AG04450 (cell line): ENCODE measurements at regions not wholly inside any gene's neighbourhood (a gene's known extent, or its start where the extent isn't known, plus 50 kb on each side); places are given as distances from the start of the nearest gene placed in this dataset.
"Not testable (repeated sequence)": the region's sequence is repeated elsewhere in the genome, so short reads cannot be mapped to it uniquely, and the experiment has no call there.

ENCODE experiments used
- CTCF ChIA-PET: fragments of 300-600, 350-600 bp; formaldehyde crosslinking; extraction: SDS; loops from one replicate; lab custom pipeline; 2022; ENCODE audit warnings: antibody characterized with exemption, inconsistent platforms; lab: Charles Lee
- POLR2A ChIA-PET: fragments of 350-600 bp; formaldehyde crosslinking; extraction: SDS; loops from one replicate; lab custom pipeline; 2021; ENCODE audit warnings: antibody characterized with exemption, inconsistent platforms; lab: Yijun Ruan, JAX
- DNase-seq: peaks from one replicate; pipeline ENCODE4 v3.0.0-alpha.2; 2011; ENCODE audit warnings: low read depth, low spot score
- H3K27ac ChIP-seq: one replicate; pipeline ENCODE4 v1.5.1; 2012; ENCODE audit warnings: low read depth, low read length, control low read depth
- H3K27me3 ChIP-seq: one replicate; pipeline ENCODE4 v1.6.0; 2012; ENCODE audit warnings: low read length; ENCODE audit not compliant: control insufficient read depth, insufficient read depth
- H3K4me3 ChIP-seq: 2 replicates; pipeline ENCODE4 v1.5.1; 2011; ENCODE audit warnings: mild to moderate bottlenecking, low read depth, low read length, control low read depth
- H3K9me3 ChIP-seq: 2 replicates; pipeline ENCODE4 v1.5.1; 2012; ENCODE audit warnings: low read length; ENCODE audit not compliant: control insufficient read depth, insufficient read depth
- TF ChIP-seq, protein P1 (sequence below): IDR thresholded peaks from 2 replicates; pipeline ENCODE4 v1.5.1; 2011; ENCODE audit warnings: low read depth, low read length, control low read depth, inconsistent platforms

DNA sequence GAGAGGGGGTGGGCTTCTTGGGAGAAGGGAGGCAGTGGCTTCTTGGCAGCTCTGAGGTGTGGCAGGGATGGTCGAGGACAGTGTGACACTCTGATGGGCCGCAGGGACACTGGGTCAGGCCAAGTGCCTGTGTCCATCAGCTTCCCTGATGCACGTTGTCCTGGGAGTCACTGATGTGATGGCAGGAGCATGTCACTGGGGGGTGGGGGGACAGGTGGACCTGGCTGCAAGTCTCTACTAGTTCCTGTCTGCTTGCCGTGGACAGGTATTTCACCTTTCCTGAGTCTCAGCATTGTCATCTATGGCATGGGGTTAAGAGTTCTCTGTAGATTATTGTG is 592.9 kb downstream of the TBC1D22A start:
- H3K27ac ChIP-seq, result no peak overlapping the region
- peaks cover 8% of the 10 kb centered on the region for H3K27me3 ChIP-seq
- TF ChIP-seq, protein P1, sequence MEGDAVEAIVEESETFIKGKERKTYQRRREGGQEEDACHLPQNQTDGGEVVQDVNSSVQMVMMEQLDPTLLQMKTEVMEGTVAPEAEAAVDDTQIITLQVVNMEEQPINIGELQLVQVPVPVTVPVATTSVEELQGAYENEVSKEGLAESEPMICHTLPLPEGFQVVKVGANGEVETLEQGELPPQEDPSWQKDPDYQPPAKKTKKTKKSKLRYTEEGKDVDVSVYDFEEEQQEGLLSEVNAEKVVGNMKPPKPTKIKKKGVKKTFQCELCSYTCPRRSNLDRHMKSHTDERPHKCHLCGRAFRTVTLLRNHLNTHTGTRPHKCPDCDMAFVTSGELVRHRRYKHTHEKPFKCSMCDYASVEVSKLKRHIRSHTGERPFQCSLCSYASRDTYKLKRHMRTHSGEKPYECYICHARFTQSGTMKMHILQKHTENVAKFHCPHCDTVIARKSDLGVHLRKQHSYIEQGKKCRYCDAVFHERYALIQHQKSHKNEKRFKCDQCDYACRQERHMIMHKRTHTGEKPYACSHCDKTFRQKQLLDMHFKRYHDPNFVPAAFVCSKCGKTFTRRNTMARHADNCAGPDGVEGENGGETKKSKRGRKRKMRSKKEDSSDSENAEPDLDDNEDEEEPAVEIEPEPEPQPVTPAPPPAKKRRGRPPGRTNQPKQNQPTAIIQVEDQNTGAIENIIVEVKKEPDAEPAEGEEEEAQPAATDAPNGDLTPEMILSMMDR, result no peak
- H3K9me3 ChIP-seq, result peaks cover 6% of the 10 kb centered on the region; the same call in 1 of the 2 replicates
- POLR2A ChIA-PET, result no interaction called here
- CTCF ChIA-PET, result no interaction called here
- DNase-seq, result no peak
- no peak overlapping the region for H3K4me3 ChIP-seq

DNA sequence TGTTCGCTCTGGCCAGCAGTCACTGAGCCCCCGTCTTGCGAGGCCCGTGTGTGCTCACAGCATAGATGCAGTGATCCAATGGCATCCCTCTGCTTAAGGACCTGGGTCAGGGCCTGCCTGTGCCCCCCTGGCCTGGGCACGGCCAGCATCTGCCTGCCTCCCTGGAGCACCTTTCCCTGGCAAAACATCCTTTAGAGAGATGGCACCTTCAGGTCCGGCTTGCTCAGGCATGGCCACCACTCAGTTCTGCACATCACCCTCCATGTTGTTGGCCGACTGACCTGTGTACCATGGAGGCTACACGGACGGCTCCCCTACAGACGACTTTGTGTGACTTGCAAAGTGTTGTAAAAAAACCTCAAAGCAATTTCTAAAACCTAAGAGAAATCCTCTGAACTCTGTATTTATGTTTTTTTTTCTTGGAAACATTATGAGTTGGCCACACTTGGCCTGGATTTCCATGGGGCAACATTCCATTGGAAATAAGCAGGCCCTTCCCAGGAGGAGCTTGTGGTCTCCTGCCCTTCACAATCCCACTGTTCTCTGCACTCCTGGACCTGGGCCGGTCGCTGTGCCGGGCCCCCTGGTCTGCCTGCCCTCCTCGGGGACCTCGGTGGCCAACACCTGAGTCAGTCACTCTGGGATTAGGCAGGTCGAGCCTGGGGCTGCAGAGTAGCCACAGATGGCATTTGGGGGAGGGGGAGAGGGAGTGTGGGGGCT is 592.4 kb downstream of the TBC1D22A start:
- TF ChIP-seq, protein P1, result no peak
- DNase-seq, result no peak
- ChIA-PET POLR2A (no interaction called here), CTCF (no interaction called here)
- H3K27me3 ChIP-seq, result peaks cover 8% of the 10 kb centered on the region
- no peak overlapping the region for H3K4me3 ChIP-seq
- peaks cover 6% of the 10 kb centered on the region; the same call in 1 of the 2 replicates for H3K9me3 ChIP-seq
- H3K27ac ChIP-seq, result no peak overlapping the region

DNA sequence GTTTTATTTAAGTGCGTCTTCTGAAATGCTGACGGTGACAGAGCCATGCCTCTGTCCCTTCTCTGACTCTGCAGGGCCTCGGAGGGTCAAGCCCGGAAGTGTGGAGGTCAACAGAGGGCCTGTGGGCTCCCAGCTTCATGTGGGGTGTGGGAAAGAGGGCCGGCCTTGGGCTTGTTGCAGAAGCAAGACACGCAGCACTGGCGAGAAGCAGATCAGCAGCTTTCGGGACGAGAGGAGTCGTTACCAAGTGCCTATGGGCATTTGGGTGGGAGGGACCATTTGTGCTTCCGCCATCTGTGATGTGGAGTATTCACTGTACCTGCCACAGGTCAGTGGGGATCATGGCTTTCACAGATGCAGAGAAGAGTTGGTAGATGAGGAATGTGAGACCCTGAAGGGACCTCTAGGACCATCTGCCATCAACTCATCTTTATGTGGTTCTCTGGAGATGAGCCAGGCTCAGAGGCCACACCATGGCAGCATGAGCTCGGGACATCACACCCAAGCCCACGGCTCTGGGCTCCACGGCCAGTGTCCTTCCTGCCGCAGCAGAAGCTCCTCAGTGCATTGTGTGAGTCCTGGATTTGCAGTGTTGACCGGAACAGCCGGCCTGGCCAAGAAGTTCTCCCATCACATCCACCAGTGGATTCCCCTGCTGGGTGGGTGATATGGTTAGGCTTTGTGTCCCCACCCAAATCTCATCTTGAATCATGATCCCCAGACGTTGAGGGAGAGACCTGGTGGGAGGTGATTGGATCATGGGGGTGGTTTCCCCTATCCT is 590.7 kb downstream of the TBC1D22A start:
- Histone ChIP-seq H3K27ac (no peak overlapping the region), H3K9me3 (peaks cover 6% of the 10 kb centered on the region; the same call in 1 of the 2 replicates), H3K4me3 (no peak overlapping the region), H3K27me3 (peaks cover 5% of the 10 kb centered on the region)
- no peak for DNase-seq
- TF ChIP-seq, protein P1, result no peak
- POLR2A ChIA-PET, result no interaction called here
- CTCF ChIA-PET, result no interaction called here

DNA sequence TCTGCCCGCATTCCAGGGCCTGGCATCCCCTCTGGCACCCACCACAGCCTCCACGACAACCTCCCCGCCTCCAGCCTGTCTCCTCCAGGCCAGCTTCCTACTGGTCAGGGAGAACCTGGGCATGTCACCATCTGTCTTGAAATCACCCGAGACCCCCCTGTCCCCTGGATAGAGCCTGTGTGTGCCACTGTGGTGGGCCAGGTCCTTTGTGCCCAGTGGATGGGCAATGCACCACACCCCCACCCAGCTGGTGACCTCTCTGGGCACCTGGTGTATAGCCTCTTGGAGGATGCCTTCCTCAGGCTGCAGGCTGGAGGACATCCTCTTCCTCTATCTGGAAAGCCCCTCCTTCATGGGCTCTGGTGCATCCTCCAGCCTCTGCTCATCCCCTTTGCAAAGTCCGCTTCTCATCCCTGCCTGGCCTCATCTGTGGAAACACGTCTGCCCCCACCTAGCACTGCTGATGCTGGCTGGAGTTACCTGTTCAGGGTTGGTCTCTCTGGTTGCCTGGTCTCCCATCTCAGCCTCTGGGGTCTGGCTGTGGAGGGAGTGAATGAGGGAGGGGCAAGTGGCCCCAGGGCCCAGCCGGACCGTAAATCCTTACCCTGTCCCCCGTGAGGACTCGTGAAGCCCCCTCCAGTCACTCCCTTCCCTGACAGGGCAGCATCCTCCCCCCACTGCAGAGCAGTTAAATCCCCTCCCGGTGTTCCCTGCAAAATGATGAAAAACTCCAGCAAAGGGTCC is 589.6 kb downstream of the TBC1D22A start:
- TF ChIP-seq, protein P1, result no peak
- DNase-seq, result no peak
- H3K4me3 ChIP-seq, result no peak overlapping the region
- POLR2A ChIA-PET, result no interaction called here
- no peak overlapping the region for H3K27ac ChIP-seq
- peaks cover 6% of the 10 kb centered on the region; the same call in 1 of the 2 replicates for H3K9me3 ChIP-seq
- H3K27me3 ChIP-seq, result peaks cover 5% of the 10 kb centered on the region
- CTCF ChIA-PET, result no interaction called here

DNA sequence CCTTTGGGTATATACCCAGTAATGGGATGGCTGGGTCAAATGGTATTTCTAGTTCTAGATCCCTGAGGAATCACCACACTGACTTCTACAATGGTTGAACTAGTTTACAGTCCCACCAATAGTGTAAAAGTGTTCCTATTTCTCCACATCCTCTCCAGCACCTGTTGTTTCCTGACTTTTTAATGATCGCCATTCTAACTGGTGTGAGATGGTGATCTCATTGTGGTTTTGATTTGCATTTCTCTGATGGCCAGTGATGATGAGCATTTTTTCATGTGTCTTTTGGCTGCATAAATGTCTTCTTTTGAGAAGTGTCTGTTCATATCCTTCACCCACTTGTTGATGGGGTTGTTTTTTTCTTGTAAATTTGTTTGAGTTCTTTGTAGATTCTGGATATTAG is 583.8 kb downstream of the TBC1D22A start:
- H3K9me3 ChIP-seq, CTCF ChIA-PET, POLR2A ChIA-PET, H3K4me3 ChIP-seq, H3K27me3 ChIP-seq, DNase-seq, H3K27ac ChIP-seq: not testable (repeated sequence)
